NCI-H2171 treated with DMSO at 0.1 percent for 48 hours (cell line): ENCODE measurements at regions not wholly inside any gene's neighbourhood (a gene's known extent, or its start where the extent isn't known, plus 50 kb on each side); places are given as distances from the start of the nearest gene placed in this dataset.
"Not testable (repeated sequence)": the region's sequence is repeated elsewhere in the genome, so short reads cannot be mapped to it uniquely, and the experiment has no call there.

Experiments used
- DNase-seq: peaks from one replicate; lab custom pipeline; 2025; lab: John Stamatoyannopoulos, UW

GRCh38 chr6:90675107-90675506 lies 88.2 kb upstream of the MAP3K7 start:
- not testable (repeated sequence) for DNase-seq

GRCh38 chr6:90674077-90674476 lies 87.2 kb upstream of the MAP3K7 start:
- not testable (repeated sequence) for DNase-seq

- no peak for DNase-seq
Observed at GRCh38 chr6:90669846-90670245, 83.0 kb upstream of the MAP3K7 start.

- no peak for DNase-seq
Observed at GRCh38 chr6:90669420-90669819, 82.5 kb upstream of the MAP3K7 start.

- DNase-seq: no peak
Observed at GRCh38 chr6:90668141-90668540, 81.3 kb upstream of the MAP3K7 start.

GRCh38 chr6:90663873-90664272 lies 77.0 kb upstream of the MAP3K7 start:
- peak; percentile 5 for DNase-seq

GRCh38 chr6:90663106-90663505 lies 76.2 kb upstream of the MAP3K7 start:
- no peak for DNase-seq

GRCh38 chr6:90660931-90661330 lies 74.1 kb upstream of the MAP3K7 start:
- DNase-seq: no peak

GRCh38 chr6:90658497-90658896 lies 71.6 kb upstream of the MAP3K7 start:
- DNase-seq: no peak

GRCh38 chr6:90656325-90656724 lies 69.5 kb upstream of the MAP3K7 start:
- no peak for DNase-seq

- no peak for DNase-seq
Observed at GRCh38 chr6:90654806-90655205, 67.9 kb upstream of the MAP3K7 start.

GRCh38 chr6:90654166-90654565 lies 67.3 kb upstream of the MAP3K7 start:
- no peak for DNase-seq

- DNase-seq: no peak
Observed at GRCh38 chr6:90653750-90654149, 66.9 kb upstream of the MAP3K7 start.

GRCh38 chr6:90650041-90650940 lies 63.4 kb upstream of the MAP3K7 start:
- DNase-seq: no peak

- no peak for DNase-seq
Observed at GRCh38 chr6:90648873-90649272, 62.0 kb upstream of the MAP3K7 start.

GRCh38 chr6:90646940-90647339 lies 60.1 kb upstream of the MAP3K7 start:
- DNase-seq: no peak

GRCh38 chr6:90645634-90646033 lies 58.8 kb upstream of the MAP3K7 start:
- no peak for DNase-seq

GRCh38 chr6:90644492-90644891 lies 57.6 kb upstream of the MAP3K7 start:
- no peak for DNase-seq

GRCh38 chr6:90643381-90643780 lies 56.5 kb upstream of the MAP3K7 start:
- no peak for DNase-seq

GRCh38 chr6:90637320-90637719 lies 50.4 kb upstream of the MAP3K7 start:
- DNase-seq: no peak
